Activated CD8-positive, alpha-beta memory T cell treated with anti-CD3 and anti-CD28 coated beads for 36 hours (primary cell): ENCODE measurements at regions not wholly inside any gene's neighbourhood (a gene's known extent, or its start where the extent isn't known, plus 50 kb on each side); places are given as distances from the start of the nearest gene placed in this dataset.

Experiments used
- CTCF ChIA-PET: fragments of 350-600 bp; sonication (Branson Sonifier 250); formaldehyde crosslinking; loops from one replicate; lab custom pipeline; 2021; ENCODE audit warnings: antibody characterized with exemption; lab: Charles Lee
- POLR2A ChIA-PET: fragments of 350-600 bp; sonication (Branson Sonifier 250); formaldehyde crosslinking; loops from one replicate; lab custom pipeline; 2021; ENCODE audit warnings: antibody characterized with exemption; lab: Charles Lee

DNA sequence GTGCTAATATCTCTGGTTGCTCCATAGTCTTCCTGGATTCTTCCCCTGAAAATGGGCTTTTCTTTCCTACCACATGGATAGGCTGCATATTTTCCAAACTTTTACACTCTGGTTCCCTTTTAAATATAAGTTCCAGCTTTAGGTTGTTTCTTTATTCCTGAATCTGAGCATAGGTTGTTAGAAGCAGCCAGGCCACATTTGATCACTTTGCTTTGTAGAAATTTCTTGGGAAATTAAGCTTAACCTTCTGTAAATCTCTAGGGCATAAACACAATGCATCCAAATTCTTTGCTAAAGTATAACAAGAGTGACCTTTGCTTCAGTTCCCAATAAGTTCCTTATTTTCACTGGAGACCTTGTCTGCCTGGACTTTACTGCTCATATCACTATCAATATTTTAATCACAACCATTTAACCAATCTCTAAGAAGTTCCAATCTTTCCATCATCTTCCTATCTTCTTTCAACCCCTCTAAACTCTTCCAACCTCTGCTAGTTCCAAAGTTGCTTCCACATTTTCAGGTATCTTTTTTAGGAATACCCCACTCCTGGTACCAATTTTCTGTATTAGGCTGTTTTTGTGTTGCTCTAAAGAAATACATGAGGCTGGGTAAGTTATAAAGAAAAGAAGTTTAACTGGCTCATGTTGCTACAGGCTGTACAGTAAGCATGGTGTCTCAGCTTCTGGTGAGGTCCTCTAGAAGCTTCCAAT, 389.6 kb upstream of the HS6ST1 start:
- ChIA-PET CTCF (no interaction called here), POLR2A (no interaction called here)

DNA sequence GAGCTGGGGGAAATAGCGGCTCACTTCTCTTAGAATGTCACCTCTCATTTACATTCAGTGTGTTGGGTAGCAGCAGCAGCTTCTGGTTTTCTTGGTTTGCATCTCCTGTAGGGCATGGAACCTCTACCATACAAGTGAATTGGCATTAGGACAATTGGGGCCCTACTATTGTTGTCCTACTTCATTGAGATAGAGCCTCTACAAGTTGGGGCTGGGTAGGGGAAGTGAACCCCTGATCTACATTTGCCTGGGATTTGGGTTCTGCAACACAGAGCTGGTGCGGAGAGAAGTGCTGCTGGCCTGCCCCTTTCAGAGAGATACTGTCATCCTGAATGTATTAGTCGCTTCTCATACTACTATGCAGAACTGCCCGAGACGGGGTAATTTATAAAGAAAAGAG, 391.6 kb upstream of the HS6ST1 start:
- ChIA-PET CTCF (no interaction called here), POLR2A (no interaction called here)

DNA sequence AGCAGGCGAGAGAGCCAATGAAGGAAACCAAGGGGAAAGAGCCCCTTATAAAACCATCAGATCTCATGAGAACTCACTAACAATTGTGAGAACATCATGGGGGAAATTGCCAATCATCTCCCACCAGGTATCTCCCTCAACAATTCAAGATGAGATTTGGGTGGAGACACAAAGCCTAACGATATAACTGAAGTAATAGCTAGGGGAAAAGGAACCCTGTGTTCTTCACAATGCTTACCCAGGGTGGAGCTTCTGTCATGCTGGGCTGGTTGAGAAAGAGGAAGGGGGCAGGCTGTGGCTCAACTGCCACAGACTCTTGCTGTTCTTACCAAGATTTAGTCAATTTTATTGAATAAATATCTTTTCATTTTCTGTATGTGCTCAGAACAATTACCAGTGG, 392.1 kb upstream of the HS6ST1 start:
- CTCF ChIA-PET, result no interaction called here
- POLR2A ChIA-PET, result no interaction called here

DNA sequence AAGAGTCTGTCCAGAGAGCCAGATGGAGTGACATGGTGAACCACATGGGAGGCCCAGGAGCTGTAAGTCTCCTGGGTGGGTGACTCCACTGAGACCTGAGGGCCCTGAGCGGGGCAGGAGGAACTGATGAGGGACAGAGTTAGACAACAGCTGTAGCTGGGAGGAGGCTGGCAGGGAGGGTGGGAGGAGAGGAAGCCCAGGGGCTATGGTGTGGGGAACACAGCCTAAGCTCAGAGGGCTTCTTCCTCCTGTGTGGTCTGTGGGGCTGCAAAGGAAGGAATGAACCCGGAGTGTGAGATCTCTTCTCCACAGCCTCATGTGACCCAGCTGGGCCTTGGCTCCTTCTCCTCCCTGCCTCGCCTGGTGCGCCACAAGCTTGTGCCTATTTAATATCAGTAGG, 395.6 kb upstream of the HS6ST1 start:
- ChIA-PET CTCF (no interaction called here), POLR2A (interaction anchor here (0.6 kb wide), 1 partner anchor 878 kb away, joined by 3 read pairs; no protein-coding TSS in a partner anchor)

DNA sequence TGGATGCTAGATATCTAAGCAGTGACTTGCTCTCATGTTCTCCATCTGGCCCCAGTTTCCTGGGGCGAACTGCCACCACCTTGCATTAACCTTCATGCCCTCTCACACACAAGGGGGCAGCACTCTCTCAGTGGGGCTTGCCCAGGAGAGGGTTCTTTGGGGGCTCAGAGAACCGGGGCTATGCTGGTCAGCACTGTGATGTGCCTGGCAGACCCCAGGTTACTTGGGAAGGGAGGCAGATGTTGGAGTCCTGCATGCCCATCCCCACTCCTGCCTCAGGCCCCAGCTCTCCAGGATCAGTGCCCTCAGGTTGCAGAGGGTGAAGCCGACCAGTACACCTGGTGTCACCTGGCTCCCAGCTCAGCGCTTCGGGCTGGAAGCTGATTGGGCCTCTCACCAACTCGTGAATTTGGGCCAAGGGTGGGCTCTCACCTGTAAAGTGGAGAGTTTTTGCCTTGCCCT, 396.2 kb upstream of the HS6ST1 start:
- ChIA-PET POLR2A (no interaction called here), CTCF (no interaction called here)

DNA sequence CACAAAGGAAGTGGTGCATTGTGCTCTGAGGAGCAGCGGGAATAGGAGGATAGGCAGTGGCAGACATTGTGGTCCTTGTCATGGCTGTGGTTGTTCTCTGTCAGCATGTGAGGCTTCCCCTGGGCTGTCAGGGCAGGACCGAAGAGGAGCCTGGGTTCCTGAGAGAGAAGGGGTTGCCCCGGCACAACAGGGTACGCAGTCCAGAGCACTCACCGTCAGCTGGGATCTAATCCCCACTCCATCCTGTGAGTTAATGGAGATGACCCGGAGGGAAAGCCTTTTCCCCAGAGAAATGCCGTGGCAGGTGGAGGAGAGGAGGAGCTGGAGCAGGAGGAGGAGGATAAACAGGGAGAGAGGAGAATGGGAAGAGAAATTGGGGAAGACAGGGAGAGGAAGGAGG, 396.7 kb upstream of the HS6ST1 start:
- ChIA-PET CTCF (no interaction called here), POLR2A (no interaction called here)

DNA sequence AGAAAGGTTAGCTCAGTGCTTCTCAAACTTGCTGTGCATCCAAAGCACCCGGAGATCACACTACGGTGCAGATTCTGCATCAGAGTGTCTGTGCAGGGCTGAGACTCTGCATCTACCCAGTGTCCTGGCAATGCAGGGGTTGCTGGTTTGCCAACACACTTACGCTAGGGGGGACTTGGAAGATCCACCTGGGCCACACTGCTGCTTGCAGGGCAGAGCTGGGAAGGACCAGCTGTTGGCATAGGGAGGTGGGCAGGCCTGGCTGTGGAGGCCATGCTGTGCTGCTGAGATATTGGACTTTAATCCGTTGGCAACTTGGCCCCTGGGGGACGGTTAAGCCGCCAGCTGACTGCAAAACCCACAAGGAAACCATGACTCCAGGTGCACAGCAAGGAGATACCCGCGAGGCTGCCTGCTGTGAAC, 397.6 kb upstream of the HS6ST1 start:
- POLR2A ChIA-PET, result no interaction called here
- CTCF ChIA-PET, result no interaction called here

DNA sequence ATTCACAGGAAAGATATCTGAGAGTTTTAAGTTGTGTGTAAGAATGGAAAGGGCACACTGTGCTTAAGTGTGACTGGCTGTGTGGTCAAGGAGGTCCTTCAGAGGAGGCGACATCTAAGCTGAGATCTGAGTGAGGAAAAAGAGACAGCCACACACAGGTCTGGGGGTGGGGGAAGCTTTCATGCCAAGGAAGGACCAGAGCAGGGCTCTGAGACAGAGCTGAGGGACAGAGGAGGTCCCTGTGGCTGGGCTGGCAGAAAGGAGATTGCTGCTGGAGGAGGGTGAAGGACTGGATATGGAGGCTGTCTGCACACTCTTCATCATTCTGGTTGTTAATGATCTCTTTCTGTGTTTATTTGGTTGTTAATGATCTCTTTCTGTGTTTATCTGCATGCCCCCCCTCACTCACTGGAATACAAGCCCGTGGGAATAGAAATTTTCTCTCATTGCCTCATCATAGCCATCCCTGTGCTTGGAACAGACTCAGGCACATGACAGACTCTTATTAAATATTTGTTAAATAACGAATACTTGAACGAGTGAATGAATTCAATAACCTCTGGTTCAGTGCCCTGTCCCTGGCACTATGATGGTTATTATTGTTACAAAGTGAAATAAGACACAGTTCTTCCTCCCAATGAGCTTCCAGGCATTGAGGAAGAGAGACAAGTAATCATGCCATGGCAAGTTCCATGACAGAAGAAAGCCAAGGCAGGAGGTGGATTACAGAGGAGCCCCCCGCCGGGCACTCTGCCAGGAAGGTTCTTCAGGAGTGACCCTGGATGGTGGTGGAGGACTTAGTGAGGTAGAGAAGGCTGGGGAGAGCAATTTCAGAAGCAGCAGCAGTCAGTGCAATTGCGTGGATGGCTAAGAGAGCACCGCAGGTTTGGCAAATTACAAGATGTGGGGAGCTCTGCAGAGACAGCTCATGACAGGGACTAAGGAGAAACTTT, 399.4 kb upstream of the HS6ST1 start:
- CTCF ChIA-PET, result no interaction called here
- POLR2A ChIA-PET, result no interaction called here

DNA sequence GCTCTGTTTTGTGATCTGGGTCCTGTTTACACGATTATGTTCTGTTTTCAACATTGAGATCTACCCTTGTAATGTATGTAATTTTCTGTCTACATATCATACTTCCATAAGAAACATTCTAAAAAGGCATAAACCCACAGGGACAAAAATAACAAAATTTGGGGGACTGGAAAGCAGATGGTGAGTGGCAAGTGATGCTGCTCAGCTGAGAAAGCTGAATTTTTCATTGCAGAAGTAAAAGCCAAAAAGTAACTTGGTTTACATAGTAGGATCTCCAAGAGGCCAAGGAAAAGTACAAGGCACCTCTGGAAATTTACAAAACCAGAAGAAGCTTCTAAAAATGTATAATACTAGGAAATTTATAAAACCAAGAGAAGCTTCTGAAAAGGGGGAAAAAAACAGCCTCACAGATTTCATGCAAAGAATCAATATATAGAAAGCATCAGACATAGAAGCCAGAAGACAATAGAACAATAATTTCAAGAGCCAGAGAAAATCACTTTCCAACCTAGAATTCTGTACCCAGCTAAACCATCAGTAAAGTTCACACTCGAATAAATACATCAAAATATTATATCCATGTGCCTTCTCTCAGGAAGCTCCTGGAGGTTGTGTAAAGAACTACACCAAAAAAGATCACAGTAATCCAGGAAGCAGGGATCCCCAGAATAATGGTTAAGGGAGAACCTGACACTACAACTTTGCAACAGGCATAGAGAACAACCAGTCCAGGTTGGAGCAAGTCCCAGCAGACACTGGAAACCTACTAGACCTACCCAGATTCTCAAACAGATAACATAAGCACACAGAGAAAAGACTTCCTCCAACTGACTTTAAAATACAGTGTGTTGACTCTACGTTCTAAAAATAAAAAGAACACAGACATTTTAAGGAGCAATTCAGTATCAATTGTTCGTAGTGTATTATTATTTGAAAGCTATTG, 401.7 kb upstream of the HS6ST1 start:
- CTCF ChIA-PET, result no interaction called here
- POLR2A ChIA-PET, result no interaction called here

DNA sequence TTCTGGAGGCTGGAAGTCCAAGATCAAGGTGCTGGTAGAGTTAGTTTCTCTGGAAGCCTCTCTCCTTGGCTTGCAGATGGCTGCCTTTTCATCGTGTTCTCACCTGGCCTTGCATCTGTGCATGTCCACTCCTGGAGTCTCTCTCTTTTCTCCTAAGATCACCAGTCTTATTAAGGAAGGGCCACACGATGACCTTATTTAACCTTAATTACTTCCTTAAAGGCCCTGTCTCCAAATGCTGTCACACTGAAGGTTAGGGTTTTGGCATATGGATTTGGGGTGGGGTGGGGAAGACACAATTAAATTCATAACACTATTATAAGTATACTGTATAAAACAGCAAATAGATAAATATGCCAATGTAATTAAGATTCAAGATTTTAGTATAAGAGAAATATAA, 402.4 kb upstream of the HS6ST1 start:
- POLR2A ChIA-PET, result no interaction called here
- CTCF ChIA-PET, result no interaction called here

DNA sequence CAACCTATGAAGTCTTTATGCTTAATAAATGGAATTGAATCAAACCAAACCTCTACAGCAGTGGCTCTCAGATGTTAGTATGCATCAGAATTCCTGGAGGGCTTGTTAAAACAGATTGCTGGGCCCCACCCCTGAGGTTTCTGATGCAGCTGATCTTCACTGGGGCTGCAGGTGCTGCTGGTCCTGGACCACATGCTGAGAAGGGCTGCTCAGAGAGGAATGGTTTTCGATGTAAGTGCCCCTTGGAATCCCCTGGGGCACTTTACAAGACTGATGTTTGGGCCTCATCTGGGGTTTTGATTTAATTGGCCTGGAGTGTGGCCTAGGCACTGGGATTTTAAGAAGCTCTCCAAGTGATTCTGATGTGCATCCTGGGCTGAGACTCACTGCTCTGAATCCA, 403.8 kb upstream of the HS6ST1 start:
- CTCF ChIA-PET, result no interaction called here
- POLR2A ChIA-PET, result no interaction called here

DNA sequence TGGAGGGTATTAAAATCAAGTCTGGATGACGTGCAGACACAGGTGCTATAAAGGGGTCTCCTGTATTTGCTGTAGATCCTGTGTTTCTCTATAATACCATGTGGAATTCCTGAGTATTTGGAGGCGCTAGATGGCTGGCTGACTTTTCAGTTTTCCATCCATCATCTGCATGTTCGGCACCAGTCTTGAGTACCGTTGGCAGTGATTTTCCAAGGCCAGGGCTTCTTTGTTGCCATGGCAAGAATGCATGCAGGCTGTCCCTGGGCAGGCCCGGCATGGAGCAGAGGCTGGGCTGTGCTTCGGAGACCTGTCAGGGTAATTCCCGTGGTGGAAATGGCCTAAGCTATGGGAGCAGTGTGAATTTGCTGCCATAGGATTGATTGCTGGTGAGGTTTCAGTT, 405.9 kb upstream of the HS6ST1 start:
- ChIA-PET CTCF (no interaction called here), POLR2A (no interaction called here)

DNA sequence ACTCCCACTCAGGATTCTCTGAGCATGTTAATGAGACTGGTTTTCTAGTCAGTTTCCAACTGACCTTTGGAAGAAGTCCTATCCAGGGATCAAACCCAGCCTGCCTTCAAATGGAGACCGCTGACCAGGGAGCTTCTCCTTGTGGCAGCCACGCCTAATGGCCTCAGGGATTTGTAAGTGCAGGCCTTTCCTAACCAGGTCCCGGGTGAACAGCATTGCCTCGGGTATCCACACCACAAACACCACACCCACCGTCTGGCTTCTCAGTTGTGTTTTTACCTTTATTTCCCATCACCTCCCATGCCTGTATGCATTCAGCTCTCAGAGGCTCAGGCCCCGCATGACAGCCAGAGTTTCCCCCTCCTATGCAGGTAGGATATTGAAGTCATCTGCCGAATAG, 406.3 kb upstream of the HS6ST1 start:
- ChIA-PET POLR2A (no interaction called here), CTCF (no interaction called here)

DNA sequence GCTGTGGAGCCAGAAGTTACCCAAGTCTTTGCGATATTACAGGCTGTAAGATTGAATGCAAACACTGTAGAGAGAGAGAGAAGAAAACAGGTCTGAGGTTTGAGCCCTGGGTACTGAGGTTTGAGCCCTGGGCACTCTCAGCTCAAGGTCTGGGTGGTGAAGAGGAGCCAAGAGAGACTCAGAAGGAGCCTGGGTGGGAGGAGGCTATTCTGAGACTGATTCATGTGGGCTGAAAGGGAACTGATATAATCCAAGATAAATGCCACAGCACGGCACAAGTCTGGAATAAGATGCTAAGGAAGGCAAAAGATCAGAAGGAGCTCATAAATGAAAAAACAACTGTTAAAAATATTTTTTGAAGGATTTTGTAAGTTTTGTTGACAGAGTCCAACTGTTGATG, 407.6 kb upstream of the HS6ST1 start:
- CTCF ChIA-PET, result interaction anchor here (1.2 kb wide), 1 partner anchor 10 kb away, joined by 4 read pairs; no protein-coding TSS in a partner anchor
- POLR2A ChIA-PET, result no interaction called here

DNA sequence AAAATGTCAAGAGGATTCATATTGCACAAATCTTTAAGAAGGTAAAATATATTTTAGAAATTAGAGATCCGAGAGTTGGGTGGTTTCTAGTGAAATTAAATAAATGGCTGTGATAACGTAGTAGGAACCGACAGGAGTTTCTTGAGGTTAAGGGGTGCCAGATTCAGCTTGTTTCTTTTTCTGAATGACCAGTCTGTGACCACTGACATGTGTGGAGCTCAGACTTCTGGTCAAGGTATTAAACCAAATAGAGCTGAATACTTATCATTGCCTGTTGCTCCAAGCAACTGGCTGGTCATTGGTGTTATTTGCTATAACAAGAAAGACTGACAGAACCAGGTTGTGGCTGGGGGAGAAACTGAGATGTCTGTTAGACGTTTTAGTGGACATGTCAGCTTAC, 408.2 kb upstream of the HS6ST1 start:
- POLR2A ChIA-PET, result no interaction called here
- CTCF ChIA-PET, result interaction anchor here (1.2 kb wide), 1 partner anchor 10 kb away, joined by 4 read pairs; no protein-coding TSS in a partner anchor

DNA sequence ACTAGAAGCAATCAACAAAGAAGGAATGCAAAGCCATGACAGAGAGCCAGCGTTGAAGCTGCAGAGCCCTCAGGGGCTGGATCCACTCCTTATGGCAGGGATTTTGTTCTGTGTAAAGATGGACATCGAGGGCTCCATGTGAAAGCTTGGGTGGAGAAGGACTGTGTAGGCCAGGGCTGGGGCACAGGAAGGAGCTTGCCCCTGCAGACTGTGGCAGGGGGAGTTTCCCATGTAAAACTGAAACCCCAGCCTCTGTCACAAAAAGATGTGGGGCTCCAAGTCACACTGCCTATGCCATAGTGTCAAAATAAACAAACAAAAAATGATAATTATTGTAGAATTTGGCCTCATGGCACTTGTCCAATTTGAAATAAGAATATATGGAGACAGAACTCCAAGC, 408.7 kb upstream of the HS6ST1 start:
- ChIA-PET CTCF (interaction anchor here (1.2 kb wide), 1 partner anchor 9 kb away, joined by 4 read pairs; no protein-coding TSS in a partner anchor), POLR2A (no interaction called here)

DNA sequence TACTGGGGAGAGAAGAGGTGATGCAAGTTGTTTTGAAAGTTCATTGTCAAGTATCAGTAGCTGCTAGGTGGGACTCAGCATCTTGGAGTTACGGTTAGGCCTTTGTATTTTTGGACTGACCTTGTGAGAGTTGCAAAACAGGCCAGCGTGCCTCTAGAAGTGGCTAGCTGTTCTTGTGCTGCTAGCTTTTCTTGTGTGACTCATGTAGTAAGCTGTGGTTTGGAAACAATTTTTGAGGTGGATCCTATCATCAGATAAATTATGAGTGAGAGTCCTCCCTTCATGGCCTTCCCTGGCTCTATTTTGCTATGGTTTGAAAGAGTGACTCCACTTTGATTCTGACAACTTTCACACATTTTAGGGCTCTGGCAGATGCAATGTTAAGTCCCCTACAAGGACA, 409.2 kb upstream of the HS6ST1 start:
- ChIA-PET CTCF (no interaction called here), POLR2A (no interaction called here)

DNA sequence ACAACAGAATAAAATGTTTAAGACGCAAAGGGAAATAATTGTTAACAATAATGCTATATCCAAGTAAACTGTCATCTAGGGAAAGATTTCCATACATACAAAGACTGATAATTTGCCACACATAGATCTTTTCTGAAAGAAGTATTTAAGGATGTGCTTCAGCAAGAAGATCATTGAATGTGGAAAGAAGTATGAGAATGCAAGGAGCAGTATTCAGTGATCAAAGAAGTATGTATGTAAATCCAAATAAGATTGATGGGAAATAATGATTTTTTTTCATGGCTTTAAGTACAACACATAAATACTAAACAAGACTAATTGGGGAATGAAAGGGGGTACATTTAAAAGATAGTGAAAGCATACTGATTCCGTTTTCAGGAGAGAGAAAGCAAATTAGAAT, 410.4 kb upstream of the HS6ST1 start:
- CTCF ChIA-PET, result no interaction called here
- POLR2A ChIA-PET, result no interaction called here

DNA sequence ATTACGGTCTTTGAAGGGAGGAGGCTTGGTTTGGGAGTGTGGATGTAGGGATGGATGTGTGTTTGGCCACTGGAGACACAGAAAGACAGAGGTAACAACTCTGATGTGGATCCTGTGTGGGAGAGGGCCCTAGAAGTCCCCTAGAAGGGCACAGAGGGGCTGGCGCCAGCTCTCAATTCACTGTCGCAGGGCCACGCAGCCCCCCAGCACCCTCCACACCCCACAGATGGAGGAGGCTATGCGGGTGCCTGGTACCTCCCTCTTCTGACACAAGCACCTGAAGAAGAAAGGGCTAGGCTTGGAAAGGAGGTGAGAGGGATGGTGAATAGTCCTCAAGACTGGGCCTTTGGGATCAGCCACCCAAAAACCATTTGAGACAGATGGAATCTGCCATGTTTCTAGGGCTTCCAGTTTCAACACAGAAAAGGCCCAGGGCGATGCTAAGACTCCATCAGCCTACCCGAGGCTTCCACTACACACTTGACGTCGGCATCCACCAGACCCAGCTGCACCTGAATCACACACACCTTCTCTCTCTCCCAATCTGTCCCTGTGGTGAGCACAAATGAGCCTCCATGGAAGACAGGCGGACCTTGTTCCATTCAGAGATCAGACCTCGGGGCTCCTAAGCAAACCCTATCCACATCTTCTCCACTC, 413.5 kb upstream of the HS6ST1 start:
- ChIA-PET POLR2A (no interaction called here), CTCF (no interaction called here)
